ENCODE measurements at regions not wholly inside any gene's neighbourhood (a gene's known extent, or its start where the extent isn't known, plus 50 kb on each side); places are given as distances from the start of the nearest gene placed in this dataset.
A peak's percentile ranks its signal among the peaks of the same experiment; 100 is the strongest.

GRCh38 chr2:66852953-66853352, 418.0 kb downstream of the MEIS1 start:
- DNase-seq = no peak

- DNase-seq = no peak
Measured at GRCh38 chr2:66853585-66853984, 418.7 kb downstream of the MEIS1 start.

GRCh38 chr2:66854298-66854697, 419.4 kb downstream of the MEIS1 start:
- no peak for DNase-seq

DNA sequence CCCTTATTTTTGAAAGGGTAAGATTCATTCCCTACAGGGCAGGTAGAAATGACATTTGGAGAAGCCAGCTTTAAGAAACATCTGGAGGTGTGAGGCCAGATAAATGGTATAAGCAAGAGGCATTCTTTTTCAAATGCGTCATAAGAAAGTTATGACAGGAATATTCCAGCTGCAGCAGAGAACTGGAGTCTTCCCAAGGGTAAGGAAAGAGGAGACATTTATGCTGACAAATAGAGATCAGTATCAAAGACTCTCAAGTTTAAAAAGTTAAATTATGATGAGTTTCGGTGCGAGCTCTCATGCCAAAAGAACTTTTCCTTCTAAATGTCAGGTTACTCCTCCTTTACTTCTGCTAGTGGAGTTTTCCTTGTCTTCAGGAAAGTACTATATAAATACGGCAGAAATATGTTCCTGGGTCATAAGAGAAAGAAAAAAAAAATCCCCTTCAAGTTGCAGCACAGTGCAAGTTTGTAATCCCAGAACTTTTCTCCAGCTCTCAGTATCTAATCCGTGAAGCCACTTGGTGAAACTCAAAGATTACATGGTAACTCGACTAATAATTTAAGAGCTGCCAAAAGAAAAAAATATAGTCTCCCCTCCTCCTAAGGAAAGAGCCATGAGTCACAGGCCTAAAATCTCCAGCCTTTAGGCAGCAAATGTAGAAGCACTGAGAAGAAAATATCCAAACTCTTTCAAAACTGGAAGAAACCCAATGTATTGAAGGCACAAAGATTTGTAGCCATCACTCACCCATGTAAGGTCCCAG, 428.1 kb downstream of the MEIS1 start:
- no peak for DNase-seq

- no peak for DNase-seq
Measured at GRCh38 chr2:66865161-66865560, 430.2 kb downstream of the MEIS1 start.

- DNase-seq = no peak
Measured at GRCh38 chr2:66866331-66867062, 431.6 kb downstream of the MEIS1 start.

GRCh38 chr2:66867063-66867441, 432.1 kb downstream of the MEIS1 start:
- DNase-seq = no peak

DNA sequence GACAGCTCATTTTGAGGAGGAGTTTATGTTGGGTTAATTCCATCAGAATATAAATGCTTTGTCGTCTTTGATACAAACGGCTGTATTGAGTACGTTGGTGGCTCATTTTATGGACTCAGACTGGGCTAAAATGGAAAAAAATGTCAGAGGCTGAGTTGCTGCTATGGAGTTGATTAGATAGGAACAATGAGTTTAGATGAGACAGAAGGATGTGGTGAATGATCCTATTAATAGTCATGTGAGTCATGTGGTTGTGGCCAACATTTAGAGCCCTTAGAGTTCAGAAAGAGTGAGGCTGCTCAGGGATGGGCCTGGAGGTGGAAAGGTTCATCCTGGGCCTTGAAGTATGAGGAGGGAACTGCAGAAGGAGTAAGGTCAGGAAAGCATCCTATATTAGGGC, 434.2 kb downstream of the MEIS1 start:
- peak; percentile 30 to 57 for DNase-seq

DNA sequence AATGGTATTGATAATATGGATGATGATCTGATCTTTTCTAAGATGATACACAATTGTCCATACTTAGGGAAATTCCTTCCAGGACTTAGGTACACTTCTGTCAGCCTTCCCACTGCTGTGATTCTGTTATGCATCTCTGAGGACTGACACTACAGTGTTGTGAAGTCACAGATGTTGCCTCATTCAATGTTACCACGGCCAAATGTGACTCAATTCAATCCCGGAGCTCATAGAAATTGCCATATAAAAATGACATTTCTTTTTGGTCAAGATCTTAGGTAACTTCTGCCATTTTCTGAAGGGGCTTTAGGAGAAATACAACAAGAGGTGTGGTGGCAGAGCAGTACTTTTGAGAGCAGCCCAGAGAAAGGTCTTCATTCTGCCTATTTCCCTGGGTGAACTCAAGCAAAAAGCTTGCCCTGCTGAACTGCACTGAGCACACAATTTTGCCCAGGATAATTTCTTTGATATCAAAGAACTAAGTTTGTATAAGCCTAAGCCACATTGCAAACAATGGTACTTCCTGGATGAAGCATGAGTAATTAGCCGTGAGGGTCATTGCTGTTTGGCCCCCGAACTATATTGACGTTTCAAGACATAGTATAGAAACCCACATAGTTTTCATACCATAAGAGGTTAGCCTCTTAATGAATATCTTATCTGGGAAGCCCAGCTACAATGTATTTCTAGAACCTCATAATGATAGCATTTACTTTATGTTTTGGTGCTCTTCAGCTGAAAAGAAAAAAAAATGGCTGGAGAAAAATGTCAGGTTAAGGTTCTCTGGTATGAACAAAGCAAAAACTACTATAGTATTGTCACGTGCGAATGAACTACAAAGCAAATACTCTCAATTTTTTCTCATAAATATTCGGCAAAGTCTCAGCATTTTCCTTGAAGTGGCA, 437.4 kb downstream of the MEIS1 start:
- DNase-seq = no peak

- no peak for DNase-seq
Measured at GRCh38 chr2:66872986-66873754, 438.2 kb downstream of the MEIS1 start.

GRCh38 chr2:66874411-66874810, 439.5 kb downstream of the MEIS1 start:
- no peak for DNase-seq

- DNase-seq = no peak
Measured at GRCh38 chr2:66875941-66876462, 441.1 kb downstream of the MEIS1 start.

DNA sequence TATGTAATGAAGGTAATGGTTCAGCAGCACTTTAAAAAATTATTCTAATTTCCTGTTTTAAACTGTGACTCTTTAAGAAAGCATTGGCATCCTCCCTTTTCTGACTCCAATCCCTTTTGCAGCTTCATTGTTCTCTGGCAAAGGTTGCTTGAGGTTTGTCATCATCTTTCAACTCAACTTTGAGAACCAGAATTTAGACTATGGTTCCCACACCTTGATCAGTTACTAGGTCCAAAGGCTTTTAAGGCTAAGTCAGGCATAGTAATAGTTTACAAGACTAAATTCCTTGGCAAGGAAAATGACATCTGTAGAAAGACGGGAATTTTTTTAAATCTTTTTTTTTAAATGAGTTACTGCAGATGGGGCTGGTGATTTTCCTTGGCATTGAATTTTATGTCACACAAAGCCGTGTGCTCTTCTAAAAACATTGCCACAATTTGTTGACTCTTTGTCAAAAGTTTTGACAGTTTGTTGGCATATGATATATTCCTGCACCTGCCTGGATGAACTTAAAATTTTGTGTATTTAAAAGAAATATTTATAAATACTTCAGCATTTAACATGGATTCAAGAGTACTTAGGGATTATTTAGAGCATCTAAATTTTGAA, 451.0 kb downstream of the MEIS1 start:
- DNase-seq = no peak

DNA sequence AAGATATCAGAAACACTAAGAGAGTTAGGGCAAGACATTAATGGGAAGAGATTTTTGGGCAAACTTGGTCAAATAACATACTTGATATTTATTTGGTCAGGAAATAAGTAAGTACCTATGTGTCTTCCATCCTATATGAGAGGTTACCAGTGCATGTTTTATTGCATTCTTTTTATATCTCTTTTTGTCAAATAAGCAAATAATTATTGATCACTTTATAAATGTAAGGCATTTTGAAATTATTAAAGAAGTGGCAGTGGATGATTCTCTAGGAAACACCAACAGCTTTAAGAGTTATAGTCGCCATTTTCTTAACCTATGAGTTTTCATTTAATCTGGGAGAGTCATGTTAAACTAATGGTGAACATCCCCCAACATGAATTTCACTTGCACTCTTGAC, 453.3 kb downstream of the MEIS1 start:
- no peak for DNase-seq

- no peak for DNase-seq
Measured at GRCh38 chr2:66888791-66889631, 454.1 kb downstream of the MEIS1 start.

DNA sequence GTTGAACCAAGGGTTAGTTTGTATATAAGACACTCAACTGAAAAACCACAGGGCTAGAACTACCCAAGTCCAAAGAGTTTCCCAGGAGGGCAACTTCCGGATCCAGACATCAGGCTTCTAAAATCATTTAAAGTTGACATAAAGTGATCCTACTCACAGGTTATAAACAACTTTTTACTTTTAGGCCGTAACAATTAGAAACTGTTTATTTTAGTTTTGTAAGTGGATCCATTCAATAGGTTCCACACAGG, 454.6 kb downstream of the MEIS1 start:
- DNase-seq = no peak

- DNase-seq = no peak
Measured at GRCh38 chr2:66890166-66890742, 455.3 kb downstream of the MEIS1 start.

- DNase-seq = no peak
Measured at GRCh38 chr2:66895206-66895605, 460.3 kb downstream of the MEIS1 start.

GRCh38 chr2:66896131-66896530, 461.2 kb downstream of the MEIS1 start:
- no peak for DNase-seq

- no peak for DNase-seq
Measured at GRCh38 chr2:66897181-66897580, 462.3 kb downstream of the MEIS1 start.

GRCh38 chr2:66897691-66898150, 462.8 kb downstream of the MEIS1 start:
- DNase-seq = no peak

Measured in Kasumi-1 (cell line).